SK-N-MC (cell line): ENCODE measurements at regions not wholly inside any gene's neighbourhood (a gene's known extent, or its start where the extent isn't known, plus 50 kb on each side); places are given as distances from the start of the nearest gene placed in this dataset.

Experiments
- DNase-seq: peaks from one replicate; pipeline ENCODE4 v3.0.0-alpha.2; 2011; ENCODE audit warnings: low read depth, low spot score
- H3K27ac ChIP-seq: fragments of 200-600 bp; sonication (generic); 2 replicates; pipeline ENCODE4 v1.5.1; 2016; ENCODE audit warnings: mixed run types
- H3K36me3 ChIP-seq: fragments of 200-600 bp; sonication (generic); 2 replicates; pipeline ENCODE4 v1.6.1; 2017; ENCODE audit warnings: antibody characterized with exemption, low read length, mixed read lengths; ENCODE audit not compliant: insufficient read depth
- H3K4me3 ChIP-seq: fragments of 200-600 bp; sonication (generic); 2 replicates; pipeline ENCODE4 v1.5.1; 2016
- H3K9ac ChIP-seq: fragments of 200-600 bp; sonication (generic); 2 replicates; pipeline ENCODE4 v1.8.0; 2017; ENCODE audit warnings: mixed run types, mixed read lengths; ENCODE audit not compliant: insufficient read length
- H3K9me3 ChIP-seq: fragments of 200-600 bp; sonication (generic); 2 replicates; pipeline ENCODE4 v1.6.1; 2017; ENCODE audit warnings: low read depth, mild to moderate bottlenecking, antibody characterized with exemption, low read length, moderate library complexity, mixed read lengths
- EZH2 ChIP-seq: fragments of 200-600 bp; sonication (generic); IDR thresholded peaks from one replicate; pipeline ENCODE4 v1.6.1; 2017; ENCODE audit warnings: antibody characterized with exemption
- FOXP2 ChIP-seq: optimal IDR thresholded peaks from 2 replicates; pipeline ENCODE3; 2011; ENCODE audit warnings: mild to moderate bottlenecking, moderate library complexity; ENCODE audit not compliant: insufficient read depth; ENCODE audit errors: extremely low read length, control extremely low read depth
- POLR2AphosphoS5 ChIP-seq: IDR thresholded peaks from 2 replicates; pipeline ENCODE4 v1.6.1; 2012; ENCODE audit warnings: mild to moderate bottlenecking, low read depth, low read length, borderline replicate concordance

DNA sequence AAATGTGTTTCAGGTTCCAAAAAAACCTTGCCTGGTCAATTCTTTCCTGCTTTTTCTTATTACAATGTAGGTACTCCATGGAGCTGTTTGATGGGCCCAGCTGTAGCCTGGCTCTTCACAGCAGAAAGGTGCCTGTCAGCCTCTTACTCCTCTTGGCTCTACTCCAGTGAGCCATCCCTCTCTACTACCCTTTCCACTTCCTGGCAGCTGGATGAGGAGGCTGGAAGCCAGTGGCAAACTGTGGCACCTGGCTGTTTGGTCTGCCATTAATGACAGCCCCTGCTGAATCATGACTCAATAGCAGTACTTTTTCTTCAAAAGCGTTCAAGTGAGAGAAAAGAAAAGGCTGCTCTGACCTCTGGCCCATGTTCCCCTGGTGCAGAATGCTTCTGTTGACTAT lies 618.1 kb downstream of the PYDC2 start:
- no peak for DNase-seq
- no peak overlapping the region for H3K9ac ChIP-seq
- TF ChIP-seq FOXP2 (no peak), EZH2 (no peak), POLR2AphosphoS5 (no peak)
- no peak overlapping the region for H3K27ac ChIP-seq
- no peaks in the 10 kb centered on the region for H3K36me3 ChIP-seq
- no peaks in the 10 kb centered on the region for H3K9me3 ChIP-seq
- no peak overlapping the region for H3K4me3 ChIP-seq

DNA sequence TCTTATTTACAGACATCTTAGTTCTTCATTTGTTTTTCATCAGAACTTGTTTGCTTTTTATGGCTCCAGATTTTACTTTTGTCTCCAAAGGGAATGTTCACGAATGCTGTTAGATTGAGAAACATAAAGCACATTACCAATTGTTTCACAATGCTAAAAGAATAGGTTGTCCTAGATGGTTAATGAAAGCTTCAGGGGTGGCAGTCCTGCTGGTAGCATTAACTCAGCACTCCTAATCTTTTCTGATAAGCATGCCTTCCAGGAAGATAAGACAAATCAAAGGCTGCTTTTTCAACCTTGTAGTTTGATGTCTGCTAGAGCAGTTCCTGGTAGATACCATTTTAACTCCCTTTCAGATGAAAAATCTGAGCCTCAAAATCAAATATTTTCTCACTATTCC lies 619.4 kb downstream of the PYDC2 start:
- Histone ChIP-seq H3K27ac (no peak overlapping the region), H3K36me3 (no peaks in the 10 kb centered on the region), H3K9me3 (no peaks in the 10 kb centered on the region), H3K9ac (no peak overlapping the region), H3K4me3 (no peak overlapping the region)
- TF ChIP-seq EZH2, result no peak
- no peak for DNase-seq

DNA sequence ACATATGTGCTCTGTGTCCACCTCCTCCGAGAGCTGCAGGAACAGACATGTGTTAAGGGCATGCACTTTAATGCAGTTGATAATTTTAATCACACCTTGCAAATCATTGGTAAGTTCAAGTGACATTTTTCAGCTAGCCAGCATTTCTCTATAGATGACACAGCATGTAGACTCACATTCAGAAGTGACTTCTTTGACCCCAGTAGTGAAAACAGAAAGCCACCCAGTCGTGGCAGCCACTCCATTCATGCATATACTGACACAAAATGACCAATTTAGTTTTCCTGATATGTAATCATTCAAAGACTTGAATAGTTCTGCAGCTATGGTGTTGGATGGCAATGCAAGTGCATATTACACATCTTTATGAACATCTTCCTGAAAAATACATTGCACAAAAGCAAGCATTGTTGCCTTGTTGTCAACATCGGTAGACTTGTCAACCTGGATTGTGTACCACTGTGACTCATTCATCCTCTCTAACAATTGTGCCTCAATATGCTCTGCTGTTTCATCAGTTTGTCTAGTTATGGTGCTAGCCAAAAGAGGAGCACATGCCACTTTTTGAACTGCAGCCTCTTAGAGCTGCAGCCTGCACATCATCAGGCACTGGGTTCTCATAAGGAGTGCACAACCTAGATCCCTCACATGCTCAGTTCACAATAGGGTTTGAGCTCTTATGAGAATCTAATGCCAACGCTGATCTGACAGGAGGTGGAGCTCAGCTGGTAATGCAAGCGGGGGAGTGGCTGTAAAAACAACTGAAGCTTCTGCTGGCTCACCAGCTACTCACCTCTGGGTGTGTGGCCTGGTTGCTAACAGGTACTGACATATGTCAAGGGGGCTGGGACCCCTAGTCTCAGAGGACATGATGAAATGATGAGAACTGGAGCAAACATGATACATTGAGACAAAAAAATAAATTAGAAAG lies 622.0 kb downstream of the PYDC2 start:
- DNase-seq, result no peak
- no peaks in the 10 kb centered on the region for H3K36me3 ChIP-seq
- no peak overlapping the region for H3K4me3 ChIP-seq
- H3K9ac ChIP-seq, result no peak overlapping the region
- TF ChIP-seq FOXP2 (no peak), POLR2AphosphoS5 (no peak), EZH2 (no peak)
- no peaks in the 10 kb centered on the region for H3K9me3 ChIP-seq
- no peak overlapping the region for H3K27ac ChIP-seq
